HK-2 (cell line): ENCODE measurements at regions not wholly inside any gene's neighbourhood (a gene's known extent, or its start where the extent isn't known, plus 50 kb on each side); places are given as distances from the start of the nearest gene placed in this dataset.

Experiments
- DNase-seq: peaks from one replicate; pipeline ENCODE4 v3.0.0-alpha.2; 2018; ENCODE audit not compliant: unreplicated experiment

- DNase-seq, result no peak
Measured at GRCh38 chr5:155200608-155201007, 187.1 kb downstream of the KIF4B start.

- DNase-seq, result no peak
Measured at GRCh38 chr5:155211764-155212163, 198.2 kb downstream of the KIF4B start.

- no peak for DNase-seq
Measured at GRCh38 chr5:155222393-155222792, 208.8 kb downstream of the KIF4B start.

GRCh38 chr5:155229135-155229534 lies 215.6 kb downstream of the KIF4B start:
- DNase-seq, result no peak

GRCh38 chr5:155239803-155240202 lies 226.2 kb downstream of the KIF4B start:
- DNase-seq, result no peak

GRCh38 chr5:155250596-155250995 lies 237.0 kb downstream of the KIF4B start:
- DNase-seq, result no peak

DNA sequence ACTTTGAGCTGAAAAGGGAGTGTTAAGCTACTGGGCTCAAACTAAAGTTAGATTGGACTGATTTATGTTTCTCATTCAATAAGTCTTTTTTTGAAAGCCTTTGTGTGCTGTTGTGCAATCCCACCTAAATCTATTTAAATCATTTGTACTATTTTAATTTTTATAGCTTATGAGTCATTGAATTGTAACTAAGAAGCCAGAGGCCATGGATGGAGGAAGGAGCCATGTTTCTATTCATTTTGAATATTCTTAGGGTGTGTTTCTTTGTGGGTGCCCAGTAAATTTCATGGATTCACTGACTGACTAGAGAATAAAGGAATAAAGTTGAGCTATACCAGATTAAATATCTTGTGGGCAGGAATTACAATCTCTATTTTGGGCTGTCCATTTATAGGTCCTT lies 238.5 kb downstream of the KIF4B start:
- no peak for DNase-seq

GRCh38 chr5:155252717-155253116 lies 239.2 kb downstream of the KIF4B start:
- DNase-seq, result no peak

DNA sequence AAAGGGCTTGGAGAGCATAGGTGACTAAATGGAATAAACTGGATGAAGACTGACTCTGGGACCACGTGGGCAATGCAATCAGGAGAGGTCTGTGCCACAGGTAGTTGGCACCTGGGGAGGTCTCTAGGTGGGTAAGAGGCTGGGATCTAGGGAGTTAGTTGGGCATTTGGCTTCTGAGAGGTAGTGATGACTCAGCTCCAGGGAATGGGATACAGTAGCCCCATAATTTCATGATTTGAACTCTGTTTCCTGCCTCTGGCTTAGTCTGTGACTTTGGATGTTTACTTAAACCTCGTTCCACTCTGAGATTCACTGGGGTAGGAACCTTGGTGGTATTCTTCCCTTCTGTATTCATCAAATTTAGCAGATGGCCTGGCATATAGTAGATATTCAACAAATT lies 240.8 kb downstream of the KIF4B start:
- DNase-seq, result no peak

GRCh38 chr5:155258161-155258560 lies 244.6 kb downstream of the KIF4B start:
- DNase-seq, result no peak

- no peak for DNase-seq
Measured at GRCh38 chr5:155259648-155260047, 246.1 kb downstream of the KIF4B start.

DNA sequence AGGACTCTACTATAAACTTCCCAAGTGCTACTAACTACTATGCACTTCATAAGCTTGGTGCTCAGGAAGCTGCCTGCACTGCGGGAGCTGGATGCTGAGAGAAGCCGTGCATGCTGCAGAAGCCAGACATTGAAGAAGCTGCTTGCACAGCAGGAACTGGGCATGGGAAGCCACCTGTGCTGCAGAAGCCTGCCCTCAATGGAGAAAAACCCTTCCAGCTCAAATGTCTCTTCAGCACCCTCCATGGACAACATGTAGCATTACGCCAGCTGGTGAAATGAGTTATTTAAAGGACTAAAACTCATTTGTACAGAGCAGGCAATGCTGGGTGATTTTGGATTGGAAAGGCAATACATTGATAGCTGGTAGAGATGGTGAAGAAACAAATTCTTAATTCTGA lies 247.2 kb downstream of the KIF4B start:
- DNase-seq, result no peak

GRCh38 chr5:155263381-155263780 lies 249.8 kb downstream of the KIF4B start:
- no peak for DNase-seq

DNA sequence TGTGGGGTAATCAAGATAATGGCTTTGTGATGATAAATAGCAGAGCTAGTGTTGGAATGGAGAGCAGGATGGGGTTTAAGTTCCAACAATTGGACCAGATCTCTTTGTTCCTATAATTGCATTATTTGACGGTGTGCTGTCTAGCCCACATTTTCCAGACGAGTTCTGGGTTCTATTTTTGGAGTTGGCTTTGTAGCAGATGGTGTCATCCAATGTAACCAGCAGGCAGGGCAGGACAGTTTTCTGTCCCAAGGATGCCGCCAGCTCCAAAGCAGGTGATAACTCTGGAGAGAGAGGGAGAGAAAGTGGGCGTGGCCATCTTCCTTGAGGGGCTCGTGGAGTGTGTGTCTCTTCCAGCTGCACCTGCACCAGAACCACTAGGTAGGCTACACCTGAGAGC lies 251.3 kb downstream of the KIF4B start:
- DNase-seq, result no peak

- no peak for DNase-seq
Measured at GRCh38 chr5:155268770-155269425, 255.3 kb downstream of the KIF4B start.

DNA sequence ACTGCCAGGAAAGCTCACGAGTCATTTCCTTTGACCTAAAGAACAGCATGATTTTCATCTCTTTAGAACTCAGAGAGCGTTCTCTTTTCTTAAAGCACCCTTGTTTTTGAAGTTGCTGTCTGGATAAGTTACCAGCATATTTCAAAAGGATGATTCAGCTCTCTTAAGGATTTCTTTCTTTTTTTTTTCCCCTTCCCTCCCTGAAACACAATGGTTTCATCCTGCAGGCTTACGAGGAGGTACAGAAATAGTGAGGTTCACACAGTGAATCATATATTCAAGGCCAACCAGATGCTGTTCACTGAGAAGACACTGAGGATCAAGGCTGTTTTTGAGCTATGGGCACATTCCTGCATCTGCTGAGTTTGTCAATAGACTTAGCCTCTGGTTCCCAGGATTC lies 257.2 kb downstream of the KIF4B start:
- no peak for DNase-seq

- no peak for DNase-seq
Measured at GRCh38 chr5:155274484-155274883, 260.9 kb downstream of the KIF4B start.

DNA sequence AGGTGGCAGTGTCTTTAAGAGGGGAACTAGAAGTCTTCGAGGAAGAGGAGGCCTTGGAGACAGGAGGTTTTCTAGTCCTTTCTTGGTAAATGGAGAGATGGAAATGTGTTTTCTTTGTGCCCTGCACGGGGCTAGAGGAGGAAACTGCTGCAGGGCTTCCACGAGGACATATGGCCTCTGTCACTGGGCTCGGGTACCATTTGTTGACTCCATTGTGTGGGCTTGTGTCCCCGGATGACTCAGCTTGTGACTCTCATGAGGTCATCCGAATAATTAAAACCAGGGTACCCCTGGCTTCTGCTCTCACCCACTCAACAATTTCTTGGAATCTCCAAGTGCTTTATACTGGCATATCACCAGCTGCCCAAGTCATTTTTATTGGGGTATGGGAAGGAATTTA lies 261.7 kb downstream of the KIF4B start:
- no peak for DNase-seq

GRCh38 chr5:155276231-155276630 lies 262.7 kb downstream of the KIF4B start:
- no peak for DNase-seq

- DNase-seq, result no peak
Measured at GRCh38 chr5:155278532-155278931, 265.0 kb downstream of the KIF4B start.

DNA sequence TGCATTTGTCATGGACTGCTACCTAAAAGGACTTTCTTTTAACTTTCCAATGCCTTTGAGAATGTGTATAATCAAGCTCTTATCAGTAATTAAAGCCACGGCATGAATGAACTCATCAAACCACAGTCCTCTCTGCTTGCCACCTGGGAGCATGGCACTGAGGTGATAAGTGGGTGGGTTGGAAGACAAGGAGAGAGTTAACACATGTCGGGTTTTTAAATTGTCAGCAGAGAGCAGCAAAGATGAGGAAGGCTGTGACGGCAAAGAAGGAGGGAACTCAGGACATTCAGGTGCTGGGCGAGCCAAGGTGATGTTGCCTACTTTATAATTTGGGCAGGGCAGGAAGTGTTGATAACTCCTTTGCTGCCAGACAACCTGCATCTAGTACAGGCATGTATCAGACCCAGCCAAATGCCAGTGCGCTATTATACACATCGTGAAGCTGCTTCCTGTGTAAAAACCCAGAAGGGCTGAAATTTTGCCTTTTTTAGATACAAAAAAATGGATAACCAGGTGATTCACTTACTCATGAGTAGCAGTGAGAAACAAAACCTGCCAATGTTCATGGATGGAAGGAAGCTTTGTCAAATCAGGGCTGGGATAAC lies 269.1 kb downstream of the KIF4B start:
- DNase-seq, result no peak

- no peak for DNase-seq
Measured at GRCh38 chr5:155285706-155286105, 272.2 kb downstream of the KIF4B start.

DNA sequence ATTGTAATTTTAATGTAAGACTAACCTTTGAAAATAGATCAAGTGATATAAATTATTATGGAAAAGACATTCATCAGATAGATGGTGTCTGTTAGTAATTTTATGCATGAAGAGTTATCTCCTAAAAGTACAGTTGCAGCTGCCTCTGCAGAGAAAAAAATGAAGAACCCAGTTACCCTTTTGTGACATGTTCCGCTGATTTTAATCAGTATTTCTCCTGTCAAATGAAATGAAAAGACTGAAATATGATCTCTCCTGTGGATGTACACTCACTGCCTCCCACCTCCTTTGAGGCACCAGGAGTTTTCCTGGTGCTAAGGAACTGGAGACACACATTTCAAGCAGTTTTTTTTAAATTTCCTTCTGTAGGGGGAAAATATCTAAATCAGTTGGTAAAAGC lies 277.4 kb downstream of the KIF4B start:
- DNase-seq, result no peak

GRCh38 chr5:155293605-155294178 lies 280.1 kb downstream of the KIF4B start:
- DNase-seq, result no peak
